CD4-positive, alpha-beta T cell (primary cell): ENCODE measurements at regions not wholly inside any gene's neighbourhood (a gene's known extent, or its start where the extent isn't known, plus 50 kb on each side); places are given as distances from the start of the nearest gene placed in this dataset.

Source experiments
- ATAC-seq: fragments of 200-7000 bp; cut with Tn5 transposase; one replicate; pipeline ENCODE4 v1.10.0; 2022; ENCODE audit warnings: mild to moderate bottlenecking; ENCODE audit not compliant: poor library complexity
- CTCF ChIA-PET: fragments of 350-600 bp; sonication (Branson Sonifier 250); formaldehyde crosslinking; loops from one replicate; lab custom pipeline; 2021; ENCODE audit warnings: antibody characterized with exemption, inconsistent platforms; lab: Charles Lee
- POLR2A ChIA-PET: fragments of 350-600 bp; sonication (Branson Sonifier 250); formaldehyde crosslinking; loops from one replicate; lab custom pipeline; 2021; ENCODE audit warnings: antibody characterized with exemption, inconsistent platforms; lab: Charles Lee
- DNase-seq, 14 experiments: peaks; one replicate each; pipeline ENCODE4 v3.0.0-alpha.2; 2013 to 2020; ENCODE audit warnings: mixed read lengths in 2 of 14
- H3K27ac ChIP-seq, 2 donors: one replicate each; pipeline versions ENCODE4 v1.5.1 to v1.7.0; 2013; ENCODE audit warnings: low read length in 2 of 2, low read depth in 1 of 2, mild to moderate bottlenecking in 1 of 2
- H3K27me3 ChIP-seq, 2 experiments: 1 replicate in 1 of 2; 2 replicates in 1 of 2; pipeline versions ENCODE4 v1.6.1 to v1.7.0; 2013; ENCODE audit warnings: low read length in 2 of 2, control low read depth in 1 of 2, mild to moderate bottlenecking in 1 of 2, moderate library complexity in 1 of 2; ENCODE audit not compliant: insufficient read depth in 2 of 2, control insufficient read depth in 1 of 2
- H3K36me3 ChIP-seq: one replicate; pipeline ENCODE4 v1.6.1; 2013; ENCODE audit warnings: low read length, control low read depth; ENCODE audit not compliant: insufficient read depth
- H3K4me1 ChIP-seq: one replicate; pipeline ENCODE4 v1.6.1; 2013; ENCODE audit warnings: low read length, control low read depth; ENCODE audit not compliant: insufficient read depth
- H3K4me3 ChIP-seq: one replicate; pipeline ENCODE4 v1.5.1; 2013; ENCODE audit warnings: mild to moderate bottlenecking, low read length, moderate library complexity
- H3K9me3 ChIP-seq, 2 experiments: 1 replicate in 1 of 2; 2 replicates in 1 of 2; pipeline versions ENCODE4 v1.6.1 to v1.7.0; 2013; ENCODE audit warnings: low read length in 2 of 2, mild to moderate bottlenecking in 2 of 2, control low read depth in 1 of 2, moderate library complexity in 1 of 2; ENCODE audit not compliant: control insufficient read depth in 1 of 2, insufficient read depth in 1 of 2
- H3K27ac Mint-ChIP-seq: one replicate; pipeline ENCODE4 v1.8.0; 2020; ENCODE audit warnings: mixed read lengths
- H3K27me3 Mint-ChIP-seq: one replicate; pipeline ENCODE4 v1.8.0; 2021; ENCODE audit warnings: mixed read lengths
- H3K36me3 Mint-ChIP-seq: one replicate; pipeline ENCODE4 v1.8.0; 2021; ENCODE audit warnings: low read depth, mixed read lengths
- H3K4me1 Mint-ChIP-seq: one replicate; pipeline ENCODE4 v1.8.0; 2021; ENCODE audit warnings: low read depth, mixed read lengths
- H3K4me3 Mint-ChIP-seq: one replicate; pipeline ENCODE4 v1.8.0; 2020; ENCODE audit warnings: mild to moderate bottlenecking, mixed read lengths
- H3K9me3 Mint-ChIP-seq: one replicate; pipeline ENCODE4 v1.8.0; 2020; ENCODE audit warnings: mixed read lengths
- CTCF ChIP-seq: fragments of 200-600 bp; IDR thresholded peaks from one replicate; pipeline ENCODE4 v1.8.0; 2022; ENCODE audit warnings: antibody characterized with exemption, mild to moderate bottlenecking
- intact Hi-C, 2 experiments: fragments of 100-400 bp; cut with DNase I in 1 of 2; cut with micrococcal nuclease in 1 of 2; formaldehyde crosslinking; loops; one replicate each; pipeline versions ENCODE4 v1.15.1 to v1.9.0; 2023 to 2025; cut with DNase I, micrococcal nuclease

- CTCF ChIA-PET: no interaction called here
- no peak overlapping the region for H3K4me3 ChIP-seq
- POLR2A ChIA-PET: no interaction called here
- H3K27me3 ChIP-seq: no peaks in the 10 kb centered on the region
- intact Hi-C loops: no loop called here
- Mint-ChIP-seq H3K27ac (no peak overlapping the region), H3K27me3 (peaks cover 4% of the 10 kb centered on the region), H3K4me1 (no peaks in the 10 kb centered on the region), H3K9me3 (peaks cover 3% of the 10 kb centered on the region), H3K4me3 (no peak overlapping the region), H3K36me3 (no peaks in the 10 kb centered on the region)
- H3K9me3 ChIP-seq: no peaks in the 10 kb centered on the region
- no peak for ATAC-seq
- DNase-seq: no peak
- no peak overlapping the region for H3K27ac ChIP-seq
- H3K4me1 ChIP-seq: no peaks in the 10 kb centered on the region
- no peaks in the 10 kb centered on the region for H3K36me3 ChIP-seq
- TF ChIP-seq CTCF: no peak
Measured at GRCh38 chr3:3276630-3277029, 97.1 kb upstream of the CRBN start.

GRCh38 chr3:3264796-3265195, 85.3 kb upstream of the CRBN start:
- no peak overlapping the region for H3K4me3 Mint-ChIP-seq
- H3K4me3 ChIP-seq: no peak overlapping the region
- ChIA-PET POLR2A (interaction anchor here (0.6 kb wide), 1 partner anchor 46 kb away, joined by 3 read pairs; no protein-coding TSS in a partner anchor), CTCF (no interaction called here)
- intact Hi-C loops: no loop called here
- H3K9me3 Mint-ChIP-seq: no peaks in the 10 kb centered on the region
- no peaks in the 10 kb centered on the region for H3K36me3 ChIP-seq
- no peak overlapping the region for H3K27ac Mint-ChIP-seq
- no peak for TF ChIP-seq CTCF
- H3K9me3 ChIP-seq: no peaks in the 10 kb centered on the region
- H3K4me1 ChIP-seq: no peaks in the 10 kb centered on the region
- H3K27ac ChIP-seq: no peak overlapping the region
- peaks cover 5% of the 10 kb centered on the region for H3K27me3 Mint-ChIP-seq
- H3K27me3 ChIP-seq: peaks cover 0 to 6% of the 10 kb centered on the region in 2 experiments
- no peaks in the 10 kb centered on the region for H3K36me3 Mint-ChIP-seq
- ATAC-seq (no peak), DNase-seq (no peak)
- H3K4me1 Mint-ChIP-seq: no peaks in the 10 kb centered on the region

GRCh38 chr3:3260870-3261269, 81.4 kb upstream of the CRBN start:
- Histone ChIP-seq H3K27ac (no peak overlapping the region), H3K27me3 (no peaks in the 10 kb centered on the region), H3K4me3 (no peak overlapping the region), H3K36me3 (no peaks in the 10 kb centered on the region), H3K4me1 (no peaks in the 10 kb centered on the region), H3K9me3 (no peaks in the 10 kb centered on the region)
- intact Hi-C loops: no loop called here
- no peaks in the 10 kb centered on the region for H3K9me3 Mint-ChIP-seq
- H3K27ac Mint-ChIP-seq: no peak overlapping the region
- POLR2A ChIA-PET: no interaction called here
- H3K27me3 Mint-ChIP-seq: no peaks in the 10 kb centered on the region
- CTCF ChIA-PET: no interaction called here
- DNase-seq (no peak), ATAC-seq (no peak)
- no peaks in the 10 kb centered on the region for H3K4me1 Mint-ChIP-seq
- no peak overlapping the region for H3K4me3 Mint-ChIP-seq
- no peak for TF ChIP-seq CTCF
- H3K36me3 Mint-ChIP-seq: no peaks in the 10 kb centered on the region
